Naive thymus-derived CD8-positive, alpha-beta T cell (primary cell): ENCODE measurements at regions not wholly inside any gene's neighbourhood (a gene's known extent, or its start where the extent isn't known, plus 50 kb on each side); places are given as distances from the start of the nearest gene placed in this dataset.

Experiments
- ATAC-seq, 2 donors: fragments of 150-1000 bp; cut with Tn5 transposase in 1 of 2; sonication (Bioruptor Pico), chemical (Tn5 transposase) in 1 of 2; 1 replicate in 1 of 2; 2 replicates in 1 of 2; pipeline ENCODE4 v1.10.0; 2021; ENCODE audit warnings: mild to moderate bottlenecking in 2 of 2, moderate library complexity in 2 of 2
- POLR2A ChIA-PET: fragments of 350-600 bp; sonication (Branson Sonifier 250); formaldehyde crosslinking; loops from one replicate; lab custom pipeline; 2021; ENCODE audit warnings: antibody characterized with exemption; lab: Charles Lee
- DNase-seq, 10 donors: peaks; one replicate each; pipeline versions ENCODE4 v3.0.0 to v3.0.0-alpha.2; 2020 to 2022
- H3K27ac Mint-ChIP-seq, 10 donors: one replicate each; pipeline ENCODE4 v1.8.0; 2020 to 2022; ENCODE audit warnings: mild to moderate bottlenecking in 10 of 10, mixed read lengths in 10 of 10, moderate library complexity in 4 of 10, inconsistent platforms in 1 of 10
- H3K27me3 Mint-ChIP-seq, 5 donors: one replicate each; pipeline ENCODE4 v1.8.0; 2021 to 2022; ENCODE audit warnings: mixed read lengths in 5 of 5
- H3K36me3 Mint-ChIP-seq, 3 donors: one replicate each; pipeline ENCODE4 v1.8.0; 2020 to 2022; ENCODE audit warnings: mixed read lengths in 3 of 3, mild to moderate bottlenecking in 2 of 3, inconsistent platforms in 1 of 3
- H3K4me1 Mint-ChIP-seq, 4 donors: one replicate each; pipeline ENCODE4 v1.8.0; 2021 to 2022; ENCODE audit warnings: mixed read lengths in 4 of 4
- H3K4me3 Mint-ChIP-seq, 10 donors: one replicate each; pipeline ENCODE4 v1.8.0; 2020 to 2022; ENCODE audit warnings: mild to moderate bottlenecking in 10 of 10, mixed read lengths in 10 of 10, moderate library complexity in 6 of 10, inconsistent platforms in 1 of 10
- H3K9me3 Mint-ChIP-seq, 9 donors: one replicate each; pipeline ENCODE4 v1.8.0; 2020 to 2022; ENCODE audit warnings: mixed read lengths in 9 of 9, mild to moderate bottlenecking in 3 of 9, inconsistent platforms in 1 of 9, moderate library complexity in 1 of 9

DNA sequence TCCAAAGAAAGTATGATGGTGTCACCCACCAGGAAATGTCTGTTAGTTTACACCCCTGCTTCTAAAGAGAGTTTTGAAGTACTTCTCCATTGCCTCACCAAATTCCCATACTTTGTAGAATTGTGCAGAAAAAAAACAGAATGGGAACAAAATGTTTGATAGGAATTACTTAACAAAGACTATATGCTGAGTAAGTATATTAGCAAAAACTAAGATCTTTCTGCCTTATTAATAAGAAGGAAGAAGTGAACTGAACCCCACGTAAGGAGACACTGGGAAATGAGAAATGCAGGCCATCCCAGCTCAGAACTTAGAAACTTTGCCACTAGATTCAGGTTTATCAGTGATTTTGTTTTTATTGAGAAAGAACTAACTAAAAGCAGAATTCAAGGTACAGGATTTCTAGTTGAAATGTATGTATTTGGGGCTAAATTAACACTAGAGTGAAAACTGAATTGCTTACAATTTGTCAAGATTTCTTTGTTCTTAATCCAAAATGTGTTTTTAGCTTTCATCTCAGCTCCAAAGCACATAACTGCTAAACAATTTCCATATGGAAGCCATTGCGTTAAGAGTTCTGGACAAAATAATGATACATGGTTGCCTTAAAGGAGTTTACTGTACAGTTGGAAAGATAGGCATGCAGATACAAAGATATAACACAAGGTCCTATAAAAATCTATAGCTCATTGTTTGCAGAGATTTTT, 102.7 kb upstream of the BMP5 start:
- no peaks in the 10 kb centered on the region for H3K4me1 Mint-ChIP-seq
- DNase-seq = no peak
- POLR2A ChIA-PET = no interaction called here
- no peak overlapping the region for H3K4me3 Mint-ChIP-seq
- no peak overlapping the region for H3K27ac Mint-ChIP-seq
- ATAC-seq = no peak
- no peaks in the 10 kb centered on the region for H3K36me3 Mint-ChIP-seq
- peaks cover 0 to 9% (median 2%) of the 10 kb centered on the region in 9 donors for H3K9me3 Mint-ChIP-seq
- no peaks in the 10 kb centered on the region for H3K27me3 Mint-ChIP-seq

DNA sequence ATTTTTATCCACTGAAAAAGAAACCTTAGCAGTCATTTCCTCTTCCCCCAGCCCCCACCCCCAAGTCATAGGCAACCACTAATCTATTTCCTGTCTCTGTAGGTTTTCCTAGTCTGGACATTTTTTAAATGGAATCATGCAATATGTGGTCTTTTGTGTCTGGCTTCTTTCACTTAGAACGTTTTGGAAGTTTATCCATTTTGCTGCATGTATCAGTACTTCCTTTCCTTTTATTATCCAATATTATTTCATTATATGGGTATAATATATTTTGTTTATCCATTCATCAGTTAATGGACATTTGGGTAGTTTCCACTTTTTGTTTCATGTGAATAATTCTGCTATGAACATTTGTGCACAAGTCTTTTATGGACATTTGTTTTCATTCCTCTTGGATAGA, 99.3 kb upstream of the BMP5 start:
- POLR2A ChIA-PET = no interaction called here
- no peak overlapping the region for H3K4me3 Mint-ChIP-seq
- no peaks in the 10 kb centered on the region for H3K4me1 Mint-ChIP-seq
- no peaks in the 10 kb centered on the region for H3K36me3 Mint-ChIP-seq
- H3K27me3 Mint-ChIP-seq = no peaks in the 10 kb centered on the region
- ATAC-seq (no peak), DNase-seq (no peak)
- no peak overlapping the region for H3K27ac Mint-ChIP-seq
- peaks cover 0 to 5% (median 0%) of the 10 kb centered on the region in 9 donors for H3K9me3 Mint-ChIP-seq

DNA sequence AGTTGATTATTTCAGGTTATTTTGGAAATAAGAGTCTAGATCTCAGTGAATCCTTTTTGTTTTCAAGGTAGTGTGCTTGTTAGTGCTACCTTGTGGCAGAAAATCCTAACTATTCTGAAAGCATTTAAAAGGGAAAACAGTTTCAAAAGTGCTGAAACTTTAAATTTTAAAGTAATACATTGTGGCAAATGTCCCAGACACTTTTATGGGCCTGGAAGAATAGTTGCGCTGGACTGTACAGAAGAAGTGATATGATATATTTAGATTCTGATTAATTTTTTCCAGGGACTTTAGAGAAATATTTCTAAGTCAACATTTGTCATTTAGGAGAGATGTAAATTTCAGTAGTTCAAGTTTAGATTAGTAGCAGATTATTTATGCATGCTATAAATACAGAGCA, 96.7 kb upstream of the BMP5 start:
- no peak for DNase-seq
- Mint-ChIP-seq H3K9me3 (peaks cover 0 to 7% (median 0%) of the 10 kb centered on the region in 9 donors), H3K4me3 (no peak overlapping the region), H3K27ac (no peak overlapping the region), H3K27me3 (no peaks in the 10 kb centered on the region), H3K36me3 (no peaks in the 10 kb centered on the region), H3K4me1 (no peaks in the 10 kb centered on the region)
- POLR2A ChIA-PET = no interaction called here
- ATAC-seq = no peak

DNA sequence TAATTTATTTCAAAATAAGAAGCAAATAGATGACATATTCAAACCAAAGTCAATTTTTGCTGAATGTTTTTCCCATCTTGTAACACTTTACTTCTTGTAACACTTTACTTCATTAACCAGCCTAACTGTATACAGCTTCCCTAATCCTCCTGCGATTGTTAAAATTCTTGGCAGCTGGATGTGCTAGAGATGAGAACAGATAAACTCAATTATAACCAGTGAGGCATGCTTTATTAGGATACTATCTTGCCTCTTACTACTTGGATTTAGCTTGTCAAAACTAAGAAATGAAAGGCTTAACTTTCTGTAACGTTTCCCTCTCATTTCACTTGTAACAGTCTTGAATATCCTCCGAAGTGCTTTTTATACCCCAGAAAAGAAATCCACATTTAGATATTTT, 94.1 kb upstream of the BMP5 start:
- H3K36me3 Mint-ChIP-seq = no peaks in the 10 kb centered on the region
- no peak overlapping the region for H3K4me3 Mint-ChIP-seq
- H3K9me3 Mint-ChIP-seq = peaks cover 0 to 7% (median 3%) of the 10 kb centered on the region in 9 donors
- DNase-seq (no peak), ATAC-seq (no peak)
- POLR2A ChIA-PET = no interaction called here
- no peak overlapping the region for H3K27ac Mint-ChIP-seq
- H3K4me1 Mint-ChIP-seq = no peaks in the 10 kb centered on the region
- no peaks in the 10 kb centered on the region for H3K27me3 Mint-ChIP-seq

DNA sequence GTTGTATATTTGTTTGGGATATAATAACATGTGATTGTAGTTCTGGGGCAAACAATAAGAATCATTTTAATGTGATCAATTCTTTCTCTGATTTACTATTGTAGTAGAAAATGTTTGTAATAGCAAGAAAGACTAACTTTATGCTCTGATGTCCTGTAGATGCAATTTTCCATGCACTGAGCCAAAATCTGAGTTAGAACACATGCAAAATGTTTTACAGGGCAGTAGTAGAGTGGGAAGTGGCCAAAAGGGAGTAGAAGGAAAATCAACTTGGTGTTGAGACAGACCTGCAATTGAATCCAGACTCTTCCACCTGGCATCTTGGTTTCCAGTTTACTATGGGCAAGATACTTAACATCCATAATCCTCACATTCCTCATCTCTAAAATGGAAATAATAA, 93.5 kb upstream of the BMP5 start:
- no peaks in the 10 kb centered on the region for H3K36me3 Mint-ChIP-seq
- ATAC-seq (no peak), DNase-seq (no peak)
- no peaks in the 10 kb centered on the region for H3K27me3 Mint-ChIP-seq
- H3K27ac Mint-ChIP-seq = peak overlapping the region in 1 of 10 donors; percentile 29
- no peaks in the 10 kb centered on the region for H3K4me1 Mint-ChIP-seq
- H3K9me3 Mint-ChIP-seq = peaks cover 0 to 9% (median 3%) of the 10 kb centered on the region in 9 donors
- POLR2A ChIA-PET = no interaction called here
- no peak overlapping the region for H3K4me3 Mint-ChIP-seq

DNA sequence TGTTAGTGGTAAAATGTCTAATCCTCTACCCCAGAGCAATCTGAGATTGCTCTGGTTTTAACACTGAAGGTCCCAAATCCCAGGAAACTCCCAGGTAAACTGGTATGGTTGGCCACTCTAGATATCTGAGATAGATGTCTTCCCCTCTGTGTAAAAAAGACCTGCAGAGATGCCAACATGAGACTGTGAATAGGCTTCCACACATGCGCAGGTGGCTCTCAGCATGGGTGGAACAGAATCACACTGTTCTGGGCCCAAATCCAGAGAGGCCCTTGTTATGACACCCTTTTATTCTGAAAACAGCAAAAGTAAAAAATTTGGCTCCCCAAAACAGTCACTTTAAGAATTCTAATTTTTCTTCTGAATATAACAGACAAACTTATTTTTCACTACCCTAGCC, 88.7 kb upstream of the BMP5 start:
- no peak overlapping the region for H3K27ac Mint-ChIP-seq
- ATAC-seq (no peak), DNase-seq (no peak)
- no peaks in the 10 kb centered on the region for H3K4me1 Mint-ChIP-seq
- no peak overlapping the region for H3K4me3 Mint-ChIP-seq
- no peaks in the 10 kb centered on the region for H3K36me3 Mint-ChIP-seq
- no peaks in the 10 kb centered on the region for H3K27me3 Mint-ChIP-seq
- peaks cover 0 to 9% (median 1%) of the 10 kb centered on the region in 9 donors for H3K9me3 Mint-ChIP-seq
- POLR2A ChIA-PET = no interaction called here

DNA sequence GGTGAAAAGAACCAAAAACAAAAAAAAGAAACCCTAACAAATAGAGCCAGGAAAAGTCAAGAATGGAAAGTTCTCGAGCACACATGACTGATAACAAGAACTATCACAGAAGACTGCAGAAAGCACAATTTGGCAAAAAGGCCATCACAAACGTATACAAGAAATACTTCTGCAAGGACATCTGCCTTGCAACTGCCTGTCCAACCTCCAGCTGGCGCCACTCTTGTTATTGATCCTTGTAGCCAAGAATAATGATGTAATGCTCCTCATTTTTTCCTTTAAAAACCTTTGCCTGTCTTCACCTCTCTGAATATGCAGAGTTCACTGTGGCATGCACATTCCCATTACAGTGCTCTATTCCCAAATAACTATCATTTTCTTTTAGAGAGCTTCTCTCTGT, 87.9 kb upstream of the BMP5 start:
- peaks cover 0 to 9% (median 1%) of the 10 kb centered on the region in 9 donors for H3K9me3 Mint-ChIP-seq
- DNase-seq (no peak), ATAC-seq (no peak)
- no peaks in the 10 kb centered on the region for H3K36me3 Mint-ChIP-seq
- POLR2A ChIA-PET = no interaction called here
- H3K4me3 Mint-ChIP-seq = no peak overlapping the region
- H3K27ac Mint-ChIP-seq = no peak overlapping the region
- H3K27me3 Mint-ChIP-seq = no peaks in the 10 kb centered on the region
- H3K4me1 Mint-ChIP-seq = no peaks in the 10 kb centered on the region

DNA sequence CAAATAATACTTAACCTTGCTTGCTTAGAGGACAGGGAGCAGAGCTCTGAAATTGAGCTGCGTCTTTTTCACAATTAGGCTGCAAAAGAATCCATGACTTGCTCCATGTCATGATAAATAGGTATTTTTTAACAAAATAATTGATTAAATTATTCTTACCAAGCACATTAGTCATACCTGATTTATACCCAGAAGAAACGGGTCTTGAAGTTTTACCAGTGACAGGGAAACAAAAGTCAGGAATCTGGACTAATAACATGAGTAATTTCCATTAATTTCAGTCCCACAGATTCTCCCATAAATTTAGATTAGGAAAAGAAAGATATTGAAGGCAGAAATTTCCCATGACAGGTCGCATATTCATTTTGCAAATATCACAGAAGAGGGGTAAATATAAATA, 85.0 kb upstream of the BMP5 start:
- Mint-ChIP-seq H3K4me1 (no peaks in the 10 kb centered on the region), H3K27me3 (no peaks in the 10 kb centered on the region), H3K36me3 (no peaks in the 10 kb centered on the region), H3K27ac (no peak overlapping the region), H3K4me3 (no peak overlapping the region), H3K9me3 (peaks cover 0 to 9% (median 0%) of the 10 kb centered on the region in 9 donors)
- POLR2A ChIA-PET = no interaction called here
- no peak for DNase-seq
- no peak for ATAC-seq

DNA sequence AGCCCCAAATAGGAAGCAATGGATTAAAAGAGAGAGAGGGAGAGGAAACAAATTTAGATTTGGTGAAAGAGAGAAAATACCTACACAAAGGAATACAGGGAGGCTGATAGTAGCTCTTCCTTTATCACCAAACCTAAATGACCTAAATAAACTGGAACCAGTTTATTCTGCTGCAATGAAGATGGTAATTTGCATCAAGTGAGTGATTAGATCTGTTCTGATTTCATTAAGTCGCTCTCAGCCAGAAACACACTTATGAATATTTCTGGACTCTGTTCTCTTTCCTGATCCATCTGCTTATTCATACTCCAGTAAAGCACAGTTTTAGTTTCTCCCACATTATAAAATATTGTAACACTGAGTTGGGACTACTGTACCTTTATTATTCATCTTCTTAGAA, 83.4 kb upstream of the BMP5 start:
- DNase-seq (no peak), ATAC-seq (no peak)
- H3K27ac Mint-ChIP-seq = no peak overlapping the region
- no peaks in the 10 kb centered on the region for H3K4me1 Mint-ChIP-seq
- POLR2A ChIA-PET = no interaction called here
- peaks cover 0 to 3% (median 0%) of the 10 kb centered on the region in 9 donors for H3K9me3 Mint-ChIP-seq
- no peak overlapping the region for H3K4me3 Mint-ChIP-seq
- no peaks in the 10 kb centered on the region for H3K27me3 Mint-ChIP-seq
- H3K36me3 Mint-ChIP-seq = no peaks in the 10 kb centered on the region

DNA sequence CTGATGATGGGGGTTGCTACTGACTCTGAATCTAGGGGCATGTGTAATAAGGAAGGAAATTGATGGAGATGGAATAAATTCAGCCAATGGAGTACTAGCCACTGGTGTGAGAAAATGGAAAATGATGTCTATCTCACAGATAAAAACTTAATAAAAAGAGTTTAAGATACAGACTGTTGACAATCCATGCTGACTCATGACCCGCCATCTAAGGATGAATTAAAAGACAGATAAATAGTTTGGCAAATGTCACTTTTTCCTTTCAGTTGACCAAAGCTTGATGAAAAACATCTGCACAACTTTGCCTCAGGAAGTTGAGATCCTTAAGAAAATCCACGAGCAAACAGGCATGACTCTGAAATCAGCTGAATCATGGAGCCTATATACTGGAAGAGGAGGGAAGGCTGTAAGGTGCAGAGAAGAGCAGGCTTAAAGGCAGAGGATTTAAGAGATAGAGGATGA, 82.6 kb upstream of the BMP5 start:
- Mint-ChIP-seq H3K4me1 (no peaks in the 10 kb centered on the region), H3K36me3 (no peaks in the 10 kb centered on the region), H3K27me3 (no peaks in the 10 kb centered on the region), H3K27ac (no peak overlapping the region), H3K9me3 (peaks cover 0 to 5% (median 0%) of the 10 kb centered on the region in 9 donors), H3K4me3 (no peak overlapping the region)
- POLR2A ChIA-PET = no interaction called here
- DNase-seq (no peak), ATAC-seq (no peak)

DNA sequence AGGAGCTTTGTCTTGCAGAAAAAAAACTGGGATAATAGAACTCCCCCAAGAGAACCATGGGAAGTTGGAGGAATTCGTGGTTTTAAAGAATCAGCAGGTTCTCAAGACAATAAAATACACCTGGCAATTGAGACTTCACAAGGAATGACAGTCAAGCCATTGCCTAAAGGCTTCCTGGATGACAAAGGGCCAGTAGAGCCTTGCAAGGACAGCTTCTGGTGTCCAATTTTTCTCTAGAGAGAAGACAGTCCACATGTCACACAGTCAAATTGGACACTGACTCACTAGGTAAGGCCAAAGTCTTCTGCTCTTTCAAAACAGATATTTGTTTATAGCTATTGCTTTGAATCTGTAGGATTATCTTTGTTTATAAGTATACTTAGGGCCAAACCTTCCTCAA, 80.3 kb upstream of the BMP5 start:
- no peak overlapping the region for H3K27ac Mint-ChIP-seq
- POLR2A ChIA-PET = no interaction called here
- no peak for ATAC-seq
- H3K9me3 Mint-ChIP-seq = peaks cover 0 to 10% (median 4%) of the 10 kb centered on the region in 9 donors
- DNase-seq = no peak
- H3K27me3 Mint-ChIP-seq = no peaks in the 10 kb centered on the region
- H3K4me3 Mint-ChIP-seq = no peak overlapping the region
- H3K4me1 Mint-ChIP-seq = no peaks in the 10 kb centered on the region
- H3K36me3 Mint-ChIP-seq = no peaks in the 10 kb centered on the region

DNA sequence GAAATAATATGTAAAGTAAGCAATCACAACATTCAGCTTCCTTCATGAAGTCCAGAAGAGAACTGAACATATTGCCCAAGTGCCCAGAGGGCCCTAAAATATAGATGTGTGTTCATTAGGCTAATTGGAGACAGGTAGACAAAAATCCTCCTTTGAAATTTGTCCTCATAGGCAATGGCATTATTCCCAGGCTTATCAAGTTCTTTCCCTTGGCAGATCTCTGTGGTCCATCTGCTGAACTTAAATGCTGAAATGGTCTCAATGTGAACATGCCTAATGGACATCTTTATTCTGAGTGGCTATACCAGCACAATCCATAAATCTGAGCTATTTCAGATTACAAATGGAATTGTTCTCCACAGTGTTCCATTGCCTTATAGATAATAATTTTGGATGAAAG, 79.0 kb upstream of the BMP5 start:
- H3K27me3 Mint-ChIP-seq = no peaks in the 10 kb centered on the region
- H3K9me3 Mint-ChIP-seq = peaks cover 0 to 10% (median 4%) of the 10 kb centered on the region in 9 donors
- no peaks in the 10 kb centered on the region for H3K4me1 Mint-ChIP-seq
- ATAC-seq (no peak), DNase-seq (no peak)
- POLR2A ChIA-PET = no interaction called here
- H3K27ac Mint-ChIP-seq = no peak overlapping the region
- no peaks in the 10 kb centered on the region for H3K36me3 Mint-ChIP-seq
- no peak overlapping the region for H3K4me3 Mint-ChIP-seq

DNA sequence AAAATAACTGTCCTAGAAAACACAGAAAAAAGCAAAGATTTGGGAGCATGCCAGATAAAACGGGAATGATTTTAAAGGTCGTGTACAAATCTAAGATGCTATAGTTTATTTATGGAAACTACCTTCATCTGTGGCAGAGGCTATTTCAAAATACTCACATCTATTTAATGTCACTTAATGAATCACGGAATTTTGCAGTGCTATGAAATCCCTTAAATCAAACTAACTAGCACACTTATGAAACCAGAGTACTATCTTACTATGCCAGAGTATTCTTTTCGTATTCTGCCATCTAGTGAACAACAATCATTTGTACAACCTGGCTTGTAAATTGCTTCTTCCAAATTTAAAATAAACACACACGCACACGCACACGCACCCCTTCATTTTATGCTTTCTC, 77.9 kb upstream of the BMP5 start:
- POLR2A ChIA-PET = no interaction called here
- H3K4me3 Mint-ChIP-seq = no peak overlapping the region
- DNase-seq (no peak), ATAC-seq (no peak)
- no peak overlapping the region for H3K27ac Mint-ChIP-seq
- H3K27me3 Mint-ChIP-seq = no peaks in the 10 kb centered on the region
- H3K4me1 Mint-ChIP-seq = no peaks in the 10 kb centered on the region
- H3K36me3 Mint-ChIP-seq = no peaks in the 10 kb centered on the region
- peaks cover 0 to 13% (median 4%) of the 10 kb centered on the region in 9 donors for H3K9me3 Mint-ChIP-seq
